Upper lobe of right lung (tissue), 1 donor: ENCODE measurements at regions not wholly inside any gene's neighbourhood (a gene's known extent, or its start where the extent isn't known, plus 50 kb on each side); places are given as distances from the start of the nearest gene placed in this dataset.

Experiments used
- ATAC-seq: fragments of 200-7000 bp; cut with Tn5 transposase; one replicate; pipeline ENCODE4 v1.9.1; 2020; ENCODE audit warnings: mild to moderate bottlenecking, moderate library complexity
- DNase-seq: peaks from one replicate; pipeline ENCODE4 v3.0.0-alpha.2; 2020
- H3K27ac ChIP-seq: fragments of 200-600 bp; one replicate; pipeline ENCODE4 v1.8.0; 2022
- H3K27me3 ChIP-seq: fragments of 200-600 bp; one replicate; pipeline ENCODE4 v1.8.0; 2022; ENCODE audit warnings: mild to moderate bottlenecking
- H3K36me3 ChIP-seq: fragments of 200-600 bp; one replicate; pipeline ENCODE4 v1.8.0; 2022
- H3K4me1 ChIP-seq: fragments of 200-600 bp; one replicate; pipeline ENCODE4 v1.8.0; 2022
- H3K4me3 ChIP-seq: fragments of 200-600 bp; one replicate; pipeline ENCODE4 v1.8.0; 2022; ENCODE audit warnings: mild to moderate bottlenecking
- H3K9me3 ChIP-seq: fragments of 200-600 bp; one replicate; pipeline ENCODE4 v1.8.0; 2022
- intact Hi-C: fragments of 100-400 bp; cut with DNase I; formaldehyde crosslinking; loops from one replicate; pipeline ENCODE4 v1.11.0; 2022
- TF ChIP-seq, protein P1 (sequence below): fragments of 200-600 bp; IDR thresholded peaks from one replicate; pipeline ENCODE4 v1.8.0; 2022; ENCODE audit warnings: antibody characterized with exemption
- donor health status: DM: no; HTN: yes; CAD: no; lungs with severe emphysema.

DNA sequence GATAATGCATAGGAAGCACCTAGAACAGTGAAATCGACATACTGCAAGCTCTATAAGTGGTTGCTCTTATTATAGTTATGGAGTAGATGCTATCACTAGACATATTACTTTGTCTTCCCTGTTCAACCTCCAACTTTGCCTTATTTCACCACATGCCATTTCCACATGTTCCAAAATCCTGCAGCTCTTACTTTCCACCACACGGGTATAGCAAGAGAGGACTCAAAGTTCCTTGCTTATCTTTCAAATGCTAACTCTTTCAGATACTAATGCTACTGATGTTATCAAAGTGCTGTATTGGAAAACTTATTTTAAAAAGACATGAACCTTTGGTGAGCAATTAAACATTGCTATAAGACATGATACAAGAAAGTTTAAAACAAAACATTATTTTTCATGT is 1130.1 kb downstream of the HACE1 start:
- Histone ChIP-seq H3K27me3 (no peaks in the 10 kb centered on the region), H3K4me3 (no peak overlapping the region), H3K36me3 (no peaks in the 10 kb centered on the region), H3K4me1 (no peaks in the 10 kb centered on the region), H3K9me3 (no peaks in the 10 kb centered on the region), H3K27ac (no peak overlapping the region)
- intact Hi-C loops: no loop called here
- DNase-seq (no peak), ATAC-seq (no peak)
- TF ChIP-seq, protein P1, sequence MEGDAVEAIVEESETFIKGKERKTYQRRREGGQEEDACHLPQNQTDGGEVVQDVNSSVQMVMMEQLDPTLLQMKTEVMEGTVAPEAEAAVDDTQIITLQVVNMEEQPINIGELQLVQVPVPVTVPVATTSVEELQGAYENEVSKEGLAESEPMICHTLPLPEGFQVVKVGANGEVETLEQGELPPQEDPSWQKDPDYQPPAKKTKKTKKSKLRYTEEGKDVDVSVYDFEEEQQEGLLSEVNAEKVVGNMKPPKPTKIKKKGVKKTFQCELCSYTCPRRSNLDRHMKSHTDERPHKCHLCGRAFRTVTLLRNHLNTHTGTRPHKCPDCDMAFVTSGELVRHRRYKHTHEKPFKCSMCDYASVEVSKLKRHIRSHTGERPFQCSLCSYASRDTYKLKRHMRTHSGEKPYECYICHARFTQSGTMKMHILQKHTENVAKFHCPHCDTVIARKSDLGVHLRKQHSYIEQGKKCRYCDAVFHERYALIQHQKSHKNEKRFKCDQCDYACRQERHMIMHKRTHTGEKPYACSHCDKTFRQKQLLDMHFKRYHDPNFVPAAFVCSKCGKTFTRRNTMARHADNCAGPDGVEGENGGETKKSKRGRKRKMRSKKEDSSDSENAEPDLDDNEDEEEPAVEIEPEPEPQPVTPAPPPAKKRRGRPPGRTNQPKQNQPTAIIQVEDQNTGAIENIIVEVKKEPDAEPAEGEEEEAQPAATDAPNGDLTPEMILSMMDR: no peak

- TF ChIP-seq, protein P1: no peak
- no peak for ATAC-seq
Observed at GRCh38 chr6:103723438-103724322, 1136.0 kb downstream of the HACE1 start.

DNA sequence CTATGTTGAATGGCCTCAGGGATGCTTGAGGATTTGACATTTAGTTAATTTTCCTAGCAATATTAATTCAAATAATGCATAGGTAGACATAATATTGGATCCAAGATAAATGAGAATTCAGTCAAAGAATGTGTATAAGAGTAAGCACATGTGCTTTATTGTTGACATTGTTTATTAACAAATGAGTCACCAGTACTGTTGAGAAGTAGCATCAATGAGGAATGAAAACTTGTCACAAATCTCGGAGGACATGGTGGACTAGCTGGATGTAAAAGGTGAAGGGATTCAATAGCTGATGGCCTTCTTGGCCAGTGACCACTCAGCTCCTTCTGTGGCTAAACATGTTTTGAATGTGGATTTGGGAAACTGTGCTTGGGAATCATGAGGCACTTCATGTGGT is 1137.0 kb downstream of the HACE1 start:
- Histone ChIP-seq H3K4me3 (no peak overlapping the region), H3K27ac (no peak overlapping the region), H3K36me3 (no peaks in the 10 kb centered on the region), H3K4me1 (no peaks in the 10 kb centered on the region), H3K27me3 (no peaks in the 10 kb centered on the region), H3K9me3 (no peaks in the 10 kb centered on the region)
- ATAC-seq (no peak), DNase-seq (no peak)
- TF ChIP-seq, protein P1: no peak
- intact Hi-C loops: no loop called here

More at GRCh38 chr6:103723438-103724322, 1136.0 kb downstream of the HACE1 start:
- H3K4me1 ChIP-seq: no peaks in the 10 kb centered on the region
- no peaks in the 10 kb centered on the region for H3K9me3 ChIP-seq
- intact Hi-C loops: no loop called here
- no peaks in the 10 kb centered on the region for H3K27me3 ChIP-seq
- no peak overlapping the region for H3K27ac ChIP-seq
- H3K4me3 ChIP-seq: no peak overlapping the region
- DNase-seq: no peak
- H3K36me3 ChIP-seq: no peaks in the 10 kb centered on the region

DNA sequence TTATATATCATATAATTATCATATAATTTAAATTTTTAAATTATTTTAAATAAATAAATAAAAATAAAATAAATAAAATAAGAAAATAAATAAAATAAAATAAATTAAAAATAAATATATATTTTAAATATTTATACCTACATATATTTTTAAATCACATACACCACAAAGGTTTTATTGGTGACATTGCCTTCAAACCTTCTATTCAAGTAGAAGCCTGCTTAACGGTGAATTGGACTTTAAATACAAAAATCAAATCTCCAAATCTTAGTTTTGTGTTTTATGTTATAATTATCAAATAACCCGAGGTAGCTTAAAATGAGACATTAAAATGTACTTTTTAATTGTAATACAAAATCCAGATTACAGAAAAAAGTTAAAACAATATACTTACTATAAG is 1137.8 kb downstream of the HACE1 start:
- TF ChIP-seq, protein P1: no peak
- Histone ChIP-seq H3K27me3 (no peaks in the 10 kb centered on the region), H3K9me3 (no peaks in the 10 kb centered on the region), H3K27ac (no peak overlapping the region), H3K36me3 (no peaks in the 10 kb centered on the region), H3K4me1 (no peaks in the 10 kb centered on the region), H3K4me3 (no peak overlapping the region)
- DNase-seq (no peak), ATAC-seq (no peak)
- intact Hi-C loops: no loop called here

GRCh38 chr6:103720393-103720792 is 1139.3 kb downstream of the HACE1 start:
- DNase-seq: no peak
- Histone ChIP-seq H3K4me3 (no peak overlapping the region), H3K27me3 (no peaks in the 10 kb centered on the region), H3K36me3 (no peaks in the 10 kb centered on the region), H3K4me1 (no peaks in the 10 kb centered on the region), H3K9me3 (no peaks in the 10 kb centered on the region), H3K27ac (no peak overlapping the region)
- intact Hi-C loops: no loop called here
- ATAC-seq: no peak
- TF ChIP-seq, protein P1: no peak
